ENCODE measurements at regions not wholly inside any gene's neighbourhood (a gene's known extent, or its start where the extent isn't known, plus 50 kb on each side); places are given as distances from the start of the nearest gene placed in this dataset.

DNA sequence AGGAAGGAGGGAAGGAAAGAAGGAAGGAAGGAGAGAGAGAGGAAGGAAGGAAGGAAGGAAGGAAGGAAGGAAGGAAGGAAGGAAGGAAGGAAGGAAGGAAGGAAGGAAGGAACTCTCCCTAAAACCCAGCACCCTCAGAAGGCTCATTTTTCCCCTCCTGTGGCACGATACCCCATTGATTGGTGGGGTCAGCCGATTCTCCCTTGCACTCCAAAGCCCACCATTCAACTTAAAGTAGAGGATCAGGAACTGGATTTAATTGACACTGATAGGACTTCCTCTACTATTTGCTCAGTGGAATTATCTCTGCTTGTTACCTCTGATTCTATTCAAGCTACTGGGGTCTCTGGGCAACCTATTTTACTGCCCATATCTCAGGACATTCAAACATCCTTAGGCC lies 199.2 kb upstream of the MAOA start:
- TF ChIP-seq, protein P1, sequence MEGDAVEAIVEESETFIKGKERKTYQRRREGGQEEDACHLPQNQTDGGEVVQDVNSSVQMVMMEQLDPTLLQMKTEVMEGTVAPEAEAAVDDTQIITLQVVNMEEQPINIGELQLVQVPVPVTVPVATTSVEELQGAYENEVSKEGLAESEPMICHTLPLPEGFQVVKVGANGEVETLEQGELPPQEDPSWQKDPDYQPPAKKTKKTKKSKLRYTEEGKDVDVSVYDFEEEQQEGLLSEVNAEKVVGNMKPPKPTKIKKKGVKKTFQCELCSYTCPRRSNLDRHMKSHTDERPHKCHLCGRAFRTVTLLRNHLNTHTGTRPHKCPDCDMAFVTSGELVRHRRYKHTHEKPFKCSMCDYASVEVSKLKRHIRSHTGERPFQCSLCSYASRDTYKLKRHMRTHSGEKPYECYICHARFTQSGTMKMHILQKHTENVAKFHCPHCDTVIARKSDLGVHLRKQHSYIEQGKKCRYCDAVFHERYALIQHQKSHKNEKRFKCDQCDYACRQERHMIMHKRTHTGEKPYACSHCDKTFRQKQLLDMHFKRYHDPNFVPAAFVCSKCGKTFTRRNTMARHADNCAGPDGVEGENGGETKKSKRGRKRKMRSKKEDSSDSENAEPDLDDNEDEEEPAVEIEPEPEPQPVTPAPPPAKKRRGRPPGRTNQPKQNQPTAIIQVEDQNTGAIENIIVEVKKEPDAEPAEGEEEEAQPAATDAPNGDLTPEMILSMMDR (IDR thresholded peaks at IDR 0.05) = no peak
- H3K36me3 Mint-ChIP-seq (ENCODE audit: low read depth) = no peaks in the 10 kb centered on the region
- H3K9me3 Mint-ChIP-seq = peaks cover 18% of the 10 kb centered on the region
- no peaks in the 10 kb centered on the region for H3K4me1 Mint-ChIP-seq (ENCODE audit: low read depth)
- no peak overlapping the region for H3K4me3 Mint-ChIP-seq
- DNase-seq = no peak
- H3K27me3 Mint-ChIP-seq (ENCODE audit: insufficient read depth) = no peaks in the 10 kb centered on the region
- no peak overlapping the region for H3K27ac Mint-ChIP-seq

DNA sequence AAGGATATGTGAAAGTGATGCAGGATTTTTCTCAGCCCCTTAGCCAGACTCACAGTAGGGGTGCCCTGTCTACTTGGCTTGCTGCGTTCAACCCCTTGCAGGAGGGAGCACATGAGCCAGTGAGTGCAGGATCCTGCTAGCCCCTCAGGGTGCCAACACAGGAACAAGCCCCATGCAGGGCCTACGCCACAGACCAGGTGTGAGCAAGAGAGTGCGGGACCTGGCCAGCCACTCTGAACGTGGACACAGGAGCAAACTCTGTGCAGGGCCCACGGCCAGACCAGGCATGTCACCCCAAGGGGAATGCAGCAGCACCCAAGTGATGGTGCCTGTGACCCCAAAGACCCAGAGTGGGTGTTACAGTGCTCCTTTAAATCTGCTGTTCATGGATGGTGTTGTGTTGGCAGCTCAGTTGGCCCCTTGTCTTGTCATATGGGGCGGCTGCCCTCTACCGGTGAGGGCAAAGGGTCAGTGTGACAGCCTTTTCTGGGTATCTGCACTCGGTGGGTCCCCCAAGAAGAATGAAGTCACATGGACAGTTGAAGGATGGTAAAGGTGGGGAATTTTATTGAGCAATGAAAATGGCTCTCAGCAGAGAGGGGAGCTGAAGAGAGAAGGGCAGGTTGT lies 188.4 kb upstream of the MAOA start:
- H3K36me3 Mint-ChIP-seq (ENCODE audit: low read depth) = no peaks in the 10 kb centered on the region
- no peaks in the 10 kb centered on the region for H3K4me1 Mint-ChIP-seq (ENCODE audit: low read depth)
- H3K9me3 Mint-ChIP-seq = peaks cover 5% of the 10 kb centered on the region; the same call in 1 of the 2 replicates
- H3K27ac Mint-ChIP-seq = no peak overlapping the region
- TF ChIP-seq, protein P1 (IDR thresholded peaks at IDR 0.05) = no peak
- H3K27me3 Mint-ChIP-seq (ENCODE audit: insufficient read depth) = no peaks in the 10 kb centered on the region
- DNase-seq = no peak
- H3K4me3 Mint-ChIP-seq = no peak overlapping the region

DNA sequence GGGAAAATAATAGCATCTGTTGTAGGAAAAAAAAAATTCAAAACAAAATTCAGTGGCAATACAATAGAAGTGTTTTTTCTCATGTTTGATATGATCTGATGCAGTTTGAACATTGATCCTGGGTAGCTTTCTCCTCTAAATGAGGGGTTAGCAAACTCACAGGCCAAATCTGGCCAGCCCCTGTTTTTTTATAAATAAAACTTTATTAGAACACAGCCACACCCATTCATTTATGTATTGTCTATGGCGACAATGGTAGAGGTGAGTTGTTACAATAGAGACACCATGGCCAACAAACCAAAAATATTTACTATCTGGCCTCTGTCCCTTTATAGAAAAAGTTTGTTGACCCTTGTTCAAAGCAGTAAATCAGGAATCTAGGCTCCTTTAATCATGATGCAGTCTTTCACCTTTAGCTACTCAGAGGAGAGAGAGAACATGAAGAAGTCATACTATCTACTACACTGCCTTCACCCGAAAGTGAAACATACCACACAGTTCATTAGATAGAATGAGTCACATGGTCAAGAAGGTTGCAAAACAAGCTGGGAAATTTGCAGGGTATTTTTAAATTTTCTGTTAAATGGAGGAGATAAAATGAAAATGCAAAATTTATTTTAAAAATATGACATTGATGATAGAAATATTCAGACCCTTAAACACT lies 186.6 kb upstream of the MAOA start:
- Mint-ChIP-seq H3K4me3 (no peak overlapping the region), H3K27me3 (ENCODE audit: insufficient read depth) (no peaks in the 10 kb centered on the region), H3K9me3 (peaks cover 5% of the 10 kb centered on the region; the same call in 1 of the 2 replicates), H3K36me3 (ENCODE audit: low read depth) (no peaks in the 10 kb centered on the region), H3K4me1 (ENCODE audit: low read depth) (no peaks in the 10 kb centered on the region), H3K27ac (no peak overlapping the region)
- no peak for DNase-seq
- TF ChIP-seq, protein P1 (IDR thresholded peaks at IDR 0.05) = no peak

DNA sequence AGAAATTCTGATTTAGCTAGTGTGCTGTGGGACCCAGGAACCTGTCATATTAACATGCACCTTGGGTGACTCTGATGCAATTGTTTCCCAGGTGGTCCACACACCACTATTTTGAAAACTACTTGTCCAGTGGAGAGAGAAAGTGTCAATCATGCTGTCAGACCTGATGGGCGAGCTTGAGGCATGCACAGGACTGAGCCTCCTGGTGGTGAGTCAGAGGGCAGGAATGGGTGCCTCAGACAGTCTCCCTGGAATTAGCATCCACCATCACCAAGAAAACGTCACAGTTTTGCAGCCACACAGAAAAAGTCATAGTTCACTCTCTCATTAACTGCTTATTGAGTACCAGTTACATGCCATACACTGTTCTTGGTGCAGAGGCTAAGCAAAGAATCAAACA lies 181.8 kb upstream of the MAOA start:
- Mint-ChIP-seq H3K36me3 (ENCODE audit: low read depth) (no peaks in the 10 kb centered on the region), H3K4me1 (ENCODE audit: low read depth) (no peaks in the 10 kb centered on the region), H3K27me3 (ENCODE audit: insufficient read depth) (no peaks in the 10 kb centered on the region), H3K4me3 (no peak overlapping the region), H3K9me3 (no peaks in the 10 kb centered on the region), H3K27ac (no peak overlapping the region)
- TF ChIP-seq, protein P1 (IDR thresholded peaks at IDR 0.05) = no peak
- DNase-seq = no peak

DNA sequence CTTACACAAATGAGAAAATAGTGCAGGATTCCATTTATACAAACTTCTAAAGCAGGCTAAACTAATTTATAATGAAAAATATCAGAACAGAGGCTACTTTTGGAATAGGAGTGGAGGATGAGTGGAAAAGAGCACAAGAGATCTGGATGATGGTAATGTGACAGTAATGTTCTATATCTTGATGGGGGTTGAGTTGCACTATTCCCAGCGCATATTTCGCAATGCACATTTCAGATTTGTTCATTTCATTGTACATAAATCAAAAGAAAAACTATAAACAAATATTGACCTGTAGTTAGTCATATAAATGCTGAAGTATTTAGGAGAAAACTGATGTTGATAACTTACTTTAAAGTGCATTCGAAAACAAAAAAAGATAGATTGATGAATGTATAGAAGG lies 177.0 kb upstream of the MAOA start:
- Mint-ChIP-seq H3K9me3 (peaks cover 8% of the 10 kb centered on the region; the same call in 1 of the 2 replicates), H3K36me3 (ENCODE audit: low read depth) (no peaks in the 10 kb centered on the region), H3K27me3 (ENCODE audit: insufficient read depth) (no peaks in the 10 kb centered on the region), H3K4me1 (ENCODE audit: low read depth) (no peaks in the 10 kb centered on the region), H3K27ac (no peak overlapping the region), H3K4me3 (no peak overlapping the region)
- DNase-seq = no peak
- TF ChIP-seq, protein P1 (IDR thresholded peaks at IDR 0.05) = no peak

All from HFFc6 (cell line).